Peyer's patch (tissue), 4 donors: ENCODE measurements at regions not wholly inside any gene's neighbourhood (a gene's known extent, or its start where the extent isn't known, plus 50 kb on each side); places are given as distances from the start of the nearest gene placed in this dataset.

Experiments used
- DNase-seq, 3 donors: peaks; one replicate each; pipeline ENCODE4 v3.0.0-alpha.2; 2017 to 2019
- H3K27ac ChIP-seq, 4 donors: fragments of 200-600 bp; sonication (generic); one replicate each; pipeline ENCODE4 v1.5.1; 2016 to 2019
- H3K27me3 ChIP-seq, 2 donors: fragments of 200-600 bp; sonication (generic); one replicate each; pipeline ENCODE4 v1.5.1; 2019
- H3K36me3 ChIP-seq, 3 donors: fragments of 200-600 bp; sonication (generic); one replicate each; pipeline ENCODE4 v1.5.1; 2016 to 2019
- H3K4me1 ChIP-seq, 4 donors: fragments of 200-600 bp; sonication (generic); one replicate each; pipeline ENCODE4 v1.5.1; 2016 to 2019
- H3K4me3 ChIP-seq, 4 donors: fragments of 200-600 bp; sonication (generic); 1 replicate in 3 of 4; 2 replicates in 1 of 4; pipeline ENCODE4 v1.5.1; 2016 to 2019; ENCODE audit warnings: mild to moderate bottlenecking in 1 of 4
- H3K9me3 ChIP-seq, 4 donors: fragments of 200-600 bp; sonication (generic); one replicate each; pipeline ENCODE4 v1.5.1; 2016 to 2019; ENCODE audit warnings: mild to moderate bottlenecking in 1 of 4
- POLR2A ChIP-seq, 2 donors: fragments of 450-650 bp; IDR thresholded peaks; one replicate each; pipeline ENCODE4 v1.5.1; 2017; ENCODE audit warnings: antibody characterized with exemption in 2 of 2, mild to moderate bottlenecking in 2 of 2, moderate library complexity in 2 of 2
- TF ChIP-seq, protein P1 (sequence below), 6 experiments: fragments of 450-650 bp in 4 of 6; fragments of 200-600 bp in 2 of 6; sonication (generic) in 1 of 6; IDR thresholded peaks; one replicate each; pipeline ENCODE4 v1.5.1; 2017 to 2019; ENCODE audit warnings: antibody characterized with exemption in 6 of 6, mild to moderate bottlenecking in 3 of 6, moderate library complexity in 1 of 6

DNA sequence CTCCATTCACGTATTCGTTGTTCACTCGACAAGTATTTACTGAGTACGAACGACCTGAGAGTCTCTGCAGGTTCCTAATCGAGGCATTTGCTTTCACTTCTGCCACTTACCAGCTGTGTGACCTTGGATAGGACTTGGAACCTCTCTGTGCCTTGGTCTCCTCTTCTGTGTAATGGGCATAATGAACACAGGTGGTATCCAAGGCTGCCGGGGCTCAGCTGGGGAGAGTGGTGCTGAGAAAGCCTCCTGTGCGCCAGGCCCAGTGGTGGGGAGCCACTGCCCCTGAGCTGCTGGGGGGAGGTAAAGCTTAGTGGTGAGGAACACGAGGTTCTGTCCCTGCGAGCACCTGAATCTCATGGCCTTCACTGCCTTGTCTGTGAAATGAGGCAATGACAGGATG lies 150.7 kb downstream of the IRF8 start:
- H3K27me3 ChIP-seq, result no peaks in the 10 kb centered on the region
- H3K27ac ChIP-seq, result no peak overlapping the region
- peak in 1 of 3 donors; percentile 15 for DNase-seq
- H3K4me1 ChIP-seq, result no peaks in the 10 kb centered on the region
- no peaks in the 10 kb centered on the region for H3K36me3 ChIP-seq
- no peaks in the 10 kb centered on the region for H3K9me3 ChIP-seq
- TF ChIP-seq POLR2A (IDR thresholded peaks at IDR 0.05), result no peak
- TF ChIP-seq, protein P1, sequence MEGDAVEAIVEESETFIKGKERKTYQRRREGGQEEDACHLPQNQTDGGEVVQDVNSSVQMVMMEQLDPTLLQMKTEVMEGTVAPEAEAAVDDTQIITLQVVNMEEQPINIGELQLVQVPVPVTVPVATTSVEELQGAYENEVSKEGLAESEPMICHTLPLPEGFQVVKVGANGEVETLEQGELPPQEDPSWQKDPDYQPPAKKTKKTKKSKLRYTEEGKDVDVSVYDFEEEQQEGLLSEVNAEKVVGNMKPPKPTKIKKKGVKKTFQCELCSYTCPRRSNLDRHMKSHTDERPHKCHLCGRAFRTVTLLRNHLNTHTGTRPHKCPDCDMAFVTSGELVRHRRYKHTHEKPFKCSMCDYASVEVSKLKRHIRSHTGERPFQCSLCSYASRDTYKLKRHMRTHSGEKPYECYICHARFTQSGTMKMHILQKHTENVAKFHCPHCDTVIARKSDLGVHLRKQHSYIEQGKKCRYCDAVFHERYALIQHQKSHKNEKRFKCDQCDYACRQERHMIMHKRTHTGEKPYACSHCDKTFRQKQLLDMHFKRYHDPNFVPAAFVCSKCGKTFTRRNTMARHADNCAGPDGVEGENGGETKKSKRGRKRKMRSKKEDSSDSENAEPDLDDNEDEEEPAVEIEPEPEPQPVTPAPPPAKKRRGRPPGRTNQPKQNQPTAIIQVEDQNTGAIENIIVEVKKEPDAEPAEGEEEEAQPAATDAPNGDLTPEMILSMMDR (IDR thresholded peaks at IDR 0.05), result no peak
- no peak overlapping the region for H3K4me3 ChIP-seq

DNA sequence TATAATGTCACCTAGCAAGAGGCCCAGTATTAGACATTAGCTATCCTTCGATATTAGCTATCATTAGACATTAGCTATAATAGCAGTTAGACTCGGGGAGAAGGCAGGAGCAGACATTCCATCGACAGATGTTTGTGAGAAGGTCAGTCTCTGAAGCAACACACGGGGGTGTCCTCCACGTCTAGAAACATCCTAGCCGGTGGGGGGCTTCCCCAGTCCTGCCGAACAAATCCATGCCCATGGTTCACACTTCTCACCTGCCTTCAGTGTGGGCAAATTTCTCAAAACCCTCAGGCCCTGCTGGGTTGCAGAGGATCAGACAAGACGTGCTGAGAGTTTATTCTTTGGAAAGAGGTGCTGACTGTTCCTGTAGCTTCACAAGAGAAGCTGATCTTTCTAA lies 151.1 kb downstream of the IRF8 start:
- H3K4me1 ChIP-seq, result no peaks in the 10 kb centered on the region
- H3K27ac ChIP-seq, result no peak overlapping the region
- no peak overlapping the region for H3K4me3 ChIP-seq
- H3K9me3 ChIP-seq, result no peaks in the 10 kb centered on the region
- DNase-seq, result no peak
- no peak for TF ChIP-seq POLR2A (IDR thresholded peaks at IDR 0.05)
- TF ChIP-seq, protein P1 (IDR thresholded peaks at IDR 0.05), result no peak
- no peaks in the 10 kb centered on the region for H3K27me3 ChIP-seq
- H3K36me3 ChIP-seq, result no peaks in the 10 kb centered on the region

DNA sequence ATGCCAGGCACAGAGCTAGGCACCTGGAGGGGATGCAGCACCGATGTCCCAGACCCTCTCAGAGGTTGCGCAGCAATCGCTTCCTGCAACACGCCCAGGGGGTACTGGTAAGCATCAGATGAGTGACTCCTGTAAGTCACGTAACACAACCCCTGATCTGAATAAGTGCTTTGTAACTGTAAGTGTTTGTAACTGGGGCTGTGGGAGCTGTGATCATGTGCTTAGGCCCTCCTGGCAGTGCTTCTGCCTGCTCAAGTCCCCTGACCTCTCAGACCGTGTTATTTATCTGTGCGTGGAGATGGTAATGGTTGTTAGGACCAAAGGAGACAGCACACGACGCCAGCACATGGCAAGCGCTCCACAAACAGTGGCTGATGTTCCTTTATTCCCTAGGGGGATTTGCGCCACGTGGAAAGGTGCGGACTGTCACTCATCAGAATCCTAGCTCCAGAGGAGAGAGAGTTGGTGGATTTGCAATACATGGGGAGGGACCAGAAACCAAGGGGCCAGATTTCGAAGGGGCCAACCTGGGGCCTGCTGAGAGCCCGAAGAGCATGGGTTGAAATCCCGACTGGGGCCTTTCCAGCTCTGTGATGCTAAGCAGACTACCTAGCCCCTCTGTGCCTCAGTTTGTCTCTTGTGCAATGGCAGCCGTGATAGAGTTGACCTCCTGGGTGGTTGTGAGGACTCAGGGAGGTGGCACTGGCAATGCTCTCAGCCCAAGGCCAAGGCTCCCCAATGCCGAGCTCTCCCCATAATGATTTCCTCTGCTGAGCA lies 151.8 kb downstream of the IRF8 start:
- no peaks in the 10 kb centered on the region for H3K4me1 ChIP-seq
- TF ChIP-seq, protein P1 (IDR thresholded peaks at IDR 0.05), result no peak
- TF ChIP-seq POLR2A (IDR thresholded peaks at IDR 0.05), result no peak
- H3K27ac ChIP-seq, result no peak overlapping the region
- no peaks in the 10 kb centered on the region for H3K27me3 ChIP-seq
- DNase-seq, result peak in 1 of 3 donors; percentile 35
- H3K9me3 ChIP-seq, result no peaks in the 10 kb centered on the region
- no peak overlapping the region for H3K4me3 ChIP-seq
- no peaks in the 10 kb centered on the region for H3K36me3 ChIP-seq

DNA sequence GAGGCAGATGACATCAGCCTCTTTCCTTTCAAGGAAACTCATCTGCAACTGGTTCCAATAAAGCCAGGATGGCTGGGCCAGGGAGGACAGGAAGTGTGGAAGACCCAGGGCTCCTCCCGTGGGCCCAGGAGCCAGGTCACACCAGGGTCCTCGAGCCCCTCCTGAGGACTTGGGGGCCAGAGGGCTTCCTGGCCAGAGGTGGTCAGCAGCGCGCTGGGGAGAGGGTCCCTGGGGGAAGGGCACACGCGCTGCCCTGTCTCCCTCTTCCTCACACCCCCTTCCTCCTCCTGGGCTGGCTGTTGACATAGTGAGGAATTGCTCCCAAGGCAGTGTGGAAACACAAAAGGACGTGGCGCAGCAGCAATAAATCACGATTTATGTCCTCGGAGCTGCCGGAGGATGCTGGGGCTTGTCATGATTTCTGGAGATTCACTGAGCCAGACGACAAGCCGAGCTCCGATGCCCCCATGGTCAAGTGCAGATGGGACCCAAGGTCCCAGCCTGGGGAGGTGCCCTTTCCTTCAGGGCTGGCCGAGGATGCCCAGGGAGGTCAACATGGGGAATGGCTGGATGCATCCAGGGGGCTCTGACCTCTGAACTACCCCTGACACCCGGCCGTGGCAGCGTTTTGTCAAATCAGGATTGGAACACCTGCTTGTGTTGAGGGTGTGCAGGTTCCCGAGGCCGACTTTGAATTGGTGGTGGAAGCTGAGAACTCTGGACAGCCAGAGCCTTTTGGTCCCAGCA lies 152.6 kb downstream of the IRF8 start:
- Histone ChIP-seq H3K9me3 (no peaks in the 10 kb centered on the region), H3K4me3 (no peak overlapping the region), H3K27ac (no peak overlapping the region), H3K36me3 (no peaks in the 10 kb centered on the region), H3K27me3 (no peaks in the 10 kb centered on the region), H3K4me1 (no peaks in the 10 kb centered on the region)
- TF ChIP-seq, protein P1 (IDR thresholded peaks at IDR 0.05), result no peak
- peak in 1 of 3 donors; percentile 43 for DNase-seq

DNA sequence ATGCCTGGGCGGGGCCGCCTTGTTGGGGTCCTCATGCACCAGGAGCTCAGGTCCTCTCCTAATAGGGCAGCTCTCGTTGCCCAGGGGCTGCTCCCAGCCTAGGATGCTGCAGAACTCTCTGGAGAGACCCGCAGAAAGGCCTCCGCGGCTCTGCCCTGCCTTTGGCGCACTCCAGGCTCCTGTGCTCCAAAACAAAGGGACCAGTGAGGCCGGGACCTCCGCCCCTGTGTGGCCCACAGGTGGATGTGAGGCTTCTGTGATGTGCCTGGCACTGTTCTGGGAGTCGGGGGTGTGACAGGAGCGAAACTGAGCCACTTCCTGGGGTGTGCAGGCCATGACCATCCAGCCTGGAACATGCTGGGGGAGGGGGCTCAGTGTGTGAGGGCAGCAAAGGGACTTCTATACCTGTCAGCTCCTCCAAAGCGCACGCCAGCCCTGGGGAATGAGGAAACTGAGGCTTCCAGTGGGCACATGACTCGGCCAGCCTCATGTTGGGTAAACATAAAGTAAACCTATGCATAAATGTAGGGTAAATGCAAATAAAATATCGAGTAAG lies 153.2 kb downstream of the IRF8 start:
- peak in 1 of 3 donors; percentile 39 for DNase-seq
- Histone ChIP-seq H3K27ac (no peak overlapping the region), H3K36me3 (no peaks in the 10 kb centered on the region), H3K4me3 (no peak overlapping the region), H3K4me1 (no peaks in the 10 kb centered on the region), H3K9me3 (no peaks in the 10 kb centered on the region), H3K27me3 (no peaks in the 10 kb centered on the region)
- TF ChIP-seq, protein P1 (IDR thresholded peaks at IDR 0.05), result no peak
- TF ChIP-seq POLR2A (IDR thresholded peaks at IDR 0.05), result no peak
